H1 (cell line): ENCODE measurements at regions not wholly inside any gene's neighbourhood (a gene's known extent, or its start where the extent isn't known, plus 50 kb on each side); places are given as distances from the start of the nearest gene placed in this dataset.

Experiments used
- ATF2 ChIP-seq: IDR thresholded peaks from 2 replicates; pipeline ENCODE4 v1.6.1; 2012; ENCODE audit warnings: low read length, inconsistent platforms
- CHD1 ChIP-seq: IDR thresholded peaks from 2 replicates; pipeline ENCODE4 v1.6.1; 2012; ENCODE audit warnings: low read depth, low read length, improper control_type of control experiment
- CTCF ChIP-seq, 3 experiments: IDR thresholded peaks; 1 replicate in 2 of 3; 2 replicates in 1 of 3; pipeline versions ENCODE4 v1.5.1 to v1.6.1; 2011; ENCODE audit warnings: low read length in 3 of 3, mild to moderate bottlenecking in 3 of 3, inconsistent platforms in 2 of 3, low read depth in 1 of 3, moderate library complexity in 1 of 3; ENCODE audit not compliant: insufficient read depth in 1 of 3; ENCODE audit errors: control extremely low read depth in 1 of 3
- E2F6 ChIP-seq: IDR thresholded peaks from 2 replicates; pipeline ENCODE4 v1.6.1; 2012; ENCODE audit warnings: inconsistent platforms
- EZH2 ChIP-seq: fragments of 200-600 bp; sonication (generic); IDR thresholded peaks from 2 replicates; pipeline ENCODE4 v1.7.1; 2012; ENCODE audit warnings: low read depth, mild to moderate bottlenecking, moderate library complexity, low read length, inconsistent platforms; ENCODE audit not compliant: severe bottlenecking
- MAX ChIP-seq: IDR thresholded peaks from 2 replicates; pipeline ENCODE4 v1.6.1; 2012; ENCODE audit warnings: inconsistent platforms
- POLR2A ChIP-seq, 2 experiments: IDR thresholded peaks; 1 replicate in 1 of 2; 2 replicates in 1 of 2; pipeline ENCODE4 v1.6.1; 2011; ENCODE audit warnings: low read depth in 2 of 2, low read length in 2 of 2, mild to moderate bottlenecking in 2 of 2; ENCODE audit errors: control extremely low read depth in 1 of 2
- POLR2AphosphoS5 ChIP-seq: IDR thresholded peaks from 2 replicates; pipeline ENCODE4 v1.6.1; 2011; ENCODE audit warnings: low read depth, low read length
- RAD21 ChIP-seq, 2 experiments: IDR thresholded peaks in 1 of 2; conservative IDR thresholded peaks in 1 of 2; 2 replicates each; pipeline ENCODE4 v1.6.1; 2011; ENCODE audit warnings: low read depth in 2 of 2, low read length in 2 of 2, improper control_type of control experiment in 1 of 2, inconsistent platforms in 1 of 2, mild to moderate bottlenecking in 1 of 2, moderate library complexity in 1 of 2
- SIN3A ChIP-seq, 2 experiments: IDR thresholded peaks in 1 of 2; conservative IDR thresholded peaks in 1 of 2; 2 replicates each; pipeline ENCODE4 v1.6.1; 2011 to 2012; ENCODE audit warnings: low read length in 2 of 2, improper control_type of control experiment in 1 of 2, low read depth in 1 of 2, mild to moderate bottlenecking in 1 of 2
- SP2 ChIP-seq: IDR thresholded peaks from 2 replicates; pipeline ENCODE4 v1.6.1; 2012; ENCODE audit warnings: mild to moderate bottlenecking, low read length, inconsistent platforms
- TAF1 ChIP-seq: IDR thresholded peaks from 2 replicates; pipeline ENCODE4 v1.6.1; 2011; ENCODE audit warnings: mild to moderate bottlenecking, low read depth, low read length

GRCh38 chr6:14673201-14673600 lies 555.6 kb downstream of the CD83 start:
- TF ChIP-seq CTCF (IDR thresholded peaks at IDR 0.05; ENCODE audit: control extremely low read depth in 1 of 3, insufficient read depth in 1 of 3, low read depth in 1 of 3, low read length in 3 of 3) = no peak
- no peak for TF ChIP-seq EZH2
- no peak for TF ChIP-seq POLR2A (IDR thresholded peaks at IDR 0.05; ENCODE audit: control extremely low read depth in 1 of 2, low read depth in 2 of 2, low read length in 2 of 2)
- TF ChIP-seq RAD21 (IDR thresholded peaks at IDR 0.05 in 1 of 2, conservative IDR thresholded peaks at IDR 0.05 in 1 of 2; ENCODE audit: low read depth in 2 of 2, low read length in 2 of 2) = no peak
- TF ChIP-seq ATF2 = no peak
- no peak for TF ChIP-seq POLR2AphosphoS5
- TF ChIP-seq SIN3A (conservative IDR thresholded peaks at IDR 0.05 in 1 of 2, IDR thresholded peaks at IDR 0.05 in 1 of 2; ENCODE audit: low read depth in 1 of 2, low read length in 2 of 2) = no peak
- TF ChIP-seq SP2 = no peak
- TF ChIP-seq E2F6 = no peak
- no peak for TF ChIP-seq CHD1
- TF ChIP-seq MAX = no peak
- TF ChIP-seq TAF1 = no peak
